ENCODE measurements at regions not wholly inside any gene's neighbourhood (a gene's known extent, or its start where the extent isn't known, plus 50 kb on each side); places are given as distances from the start of the nearest gene placed in this dataset.
"Not testable (repeated sequence)": the region's sequence is repeated elsewhere in the genome, so short reads cannot be mapped to it uniquely, and the experiment has no call there.

DNA sequence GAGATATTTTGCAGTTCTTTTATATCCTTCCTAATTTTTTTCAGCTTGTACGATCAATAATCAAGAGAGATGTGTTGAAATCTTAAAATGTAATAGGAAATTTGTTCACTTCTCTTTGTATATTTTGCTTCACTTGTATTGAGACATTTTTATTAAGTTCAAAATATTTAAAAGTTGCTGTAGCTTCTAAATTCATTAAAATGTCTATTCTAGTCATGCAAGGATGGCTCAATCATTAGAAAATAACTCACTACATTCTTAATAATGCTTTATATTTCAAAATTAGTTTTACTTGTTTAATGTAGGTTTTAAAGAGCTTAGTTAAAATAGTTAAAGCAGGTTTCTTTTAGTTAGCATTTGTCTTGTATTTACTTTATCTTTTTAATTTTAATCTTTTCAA, 308.4 kb downstream of the CYRIA start:
- no peak for DNase-seq

DNA sequence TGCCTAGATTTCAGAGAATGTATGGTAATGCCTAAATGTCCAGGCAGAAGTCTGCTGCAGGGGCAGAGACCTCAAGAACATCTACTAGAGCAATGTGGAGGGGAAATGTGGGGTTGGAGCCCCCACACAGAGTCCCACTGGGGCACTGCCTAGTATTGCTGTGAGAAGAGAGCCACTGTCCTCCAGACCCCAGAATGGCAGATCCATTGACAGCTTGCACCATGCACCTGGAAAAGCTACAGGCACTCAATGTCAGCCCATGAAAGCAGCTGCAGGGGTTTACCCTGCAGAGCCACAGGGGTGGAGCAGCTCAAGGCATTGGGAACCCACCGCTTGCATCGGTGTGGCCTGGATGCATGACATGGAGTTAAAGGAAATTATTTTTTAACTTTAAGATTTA, 314.1 kb downstream of the CYRIA start:
- DNase-seq, result no peak

DNA sequence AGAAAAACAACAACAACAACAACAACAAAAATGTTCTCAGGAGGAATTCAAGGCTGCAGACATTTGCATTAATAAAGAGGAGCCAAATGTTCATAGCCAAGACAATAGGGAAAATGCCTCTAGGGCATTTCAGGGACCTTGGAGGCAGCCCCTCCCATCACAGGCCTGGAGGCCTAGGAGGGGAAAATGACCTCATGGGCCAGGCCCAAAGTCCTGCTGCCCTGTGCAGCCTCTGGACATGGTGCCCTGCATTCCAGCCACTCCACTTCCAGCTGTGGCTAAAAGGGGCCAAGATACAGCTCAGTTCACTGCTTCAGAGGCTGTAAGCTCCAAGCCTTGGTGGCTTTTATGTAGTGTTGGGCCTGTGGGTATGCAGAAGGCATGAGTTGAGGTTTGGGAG, 314.5 kb downstream of the CYRIA start:
- DNase-seq, result no peak

DNA sequence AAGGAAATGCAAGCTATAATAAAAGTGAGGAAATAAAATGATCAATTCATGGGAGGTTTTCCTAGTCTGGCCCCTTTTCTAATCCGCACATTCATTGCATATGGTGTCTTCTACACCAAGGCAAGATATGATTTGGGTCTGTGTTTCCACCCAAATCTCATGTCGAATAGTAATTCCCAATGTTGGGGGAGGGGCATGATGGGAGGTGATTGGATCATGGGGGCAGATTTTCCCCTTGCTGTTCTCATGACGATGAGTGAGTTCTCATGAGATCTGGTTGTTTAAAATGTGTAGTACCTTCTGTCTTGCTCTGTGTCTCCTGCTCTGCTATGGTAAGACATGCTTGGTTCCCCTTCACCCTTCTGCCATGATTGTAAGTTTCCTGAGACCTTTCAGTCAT, 315.4 kb downstream of the CYRIA start:
- no peak for DNase-seq

DNA sequence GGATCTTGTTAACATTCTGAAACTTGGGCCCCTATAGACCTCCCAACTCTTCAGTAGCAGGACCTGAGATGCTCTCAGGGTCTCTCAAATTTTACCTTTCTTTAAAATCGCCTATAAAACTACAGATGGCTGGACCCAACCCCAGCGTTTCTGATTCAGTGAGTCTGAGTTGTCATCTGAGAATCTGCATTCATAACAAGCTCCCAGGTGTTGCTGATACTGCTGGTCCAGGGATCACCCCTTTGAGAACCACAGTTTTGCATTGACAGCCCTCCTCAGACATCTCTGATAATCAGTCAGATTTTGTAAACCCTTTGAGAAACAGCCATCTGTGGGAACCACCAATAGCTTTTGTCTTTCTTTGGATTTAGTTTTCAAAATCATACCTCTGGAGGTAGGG, 315.8 kb downstream of the CYRIA start:
- no peak for DNase-seq

DNA sequence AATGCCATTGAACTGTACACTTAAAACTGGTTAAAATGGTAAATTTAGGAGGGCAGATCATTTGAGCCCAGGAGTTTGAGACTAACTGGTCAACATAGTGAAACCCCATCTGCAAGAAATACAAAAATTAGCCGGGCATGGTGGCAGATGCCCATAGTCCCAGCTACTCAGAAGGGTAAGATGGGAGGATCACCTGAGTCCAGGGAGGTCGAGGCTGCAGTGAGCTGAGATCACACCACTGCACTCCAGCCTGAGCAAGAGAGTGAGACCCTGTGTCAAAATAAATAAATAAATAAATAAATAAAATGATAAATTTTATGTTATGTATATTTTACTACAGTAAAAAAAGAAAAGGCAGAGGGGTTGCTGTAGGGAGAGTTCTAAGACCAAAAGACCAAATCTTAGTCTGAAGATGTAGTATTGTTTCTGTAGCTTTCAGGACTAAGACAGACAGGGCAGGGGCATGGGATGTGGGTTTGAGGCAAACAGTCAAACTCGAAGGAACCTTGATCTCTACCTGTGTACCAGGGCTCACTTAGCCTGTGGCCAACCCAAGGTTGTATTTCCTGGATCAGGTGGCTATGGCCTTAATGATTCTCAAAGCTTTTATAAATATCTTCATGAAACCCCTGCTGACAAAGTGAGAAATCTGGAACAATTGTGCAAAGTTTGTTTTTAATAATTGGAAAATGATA, 316.7 kb downstream of the CYRIA start:
- no peak for DNase-seq

DNA sequence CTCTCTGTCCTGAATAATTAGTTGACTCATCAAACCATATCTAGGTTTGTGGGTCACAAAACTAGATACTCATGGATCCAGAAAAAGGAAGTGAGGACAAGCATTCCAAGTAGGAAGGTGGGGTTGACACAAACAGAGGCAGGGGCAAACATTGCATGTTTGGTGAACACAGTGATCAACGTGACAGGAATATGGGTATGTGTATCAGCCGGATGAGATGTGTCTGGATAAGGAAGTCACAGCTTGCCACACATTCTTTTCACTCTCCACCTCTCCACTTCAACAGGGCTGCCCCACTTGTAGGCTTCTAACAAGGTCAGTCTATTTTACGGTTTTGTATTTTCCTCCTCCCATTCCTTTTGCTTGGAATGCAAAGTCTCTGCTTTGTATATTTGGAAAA, 319.0 kb downstream of the CYRIA start:
- DNase-seq, result no peak

DNA sequence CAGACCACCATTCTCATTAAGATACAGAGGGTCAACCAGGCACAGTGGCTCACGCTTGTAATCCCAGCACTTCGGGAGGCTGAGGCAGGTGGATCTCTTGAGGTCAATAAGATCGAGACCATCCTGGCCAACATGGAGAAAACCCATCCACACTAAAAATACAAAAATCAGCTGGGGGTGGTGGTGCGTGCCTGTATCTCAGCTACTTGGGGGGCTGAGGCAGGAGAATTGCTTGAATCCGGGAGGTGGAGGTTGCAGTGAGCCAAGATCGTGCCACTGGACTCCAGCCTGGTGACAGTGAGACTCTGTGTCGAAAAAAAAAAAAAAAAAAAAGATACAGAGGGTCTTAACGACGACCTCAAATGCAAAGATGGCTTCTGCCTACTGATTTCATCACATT, 320.4 kb downstream of the CYRIA start:
- DNase-seq, result not testable (repeated sequence)

DNA sequence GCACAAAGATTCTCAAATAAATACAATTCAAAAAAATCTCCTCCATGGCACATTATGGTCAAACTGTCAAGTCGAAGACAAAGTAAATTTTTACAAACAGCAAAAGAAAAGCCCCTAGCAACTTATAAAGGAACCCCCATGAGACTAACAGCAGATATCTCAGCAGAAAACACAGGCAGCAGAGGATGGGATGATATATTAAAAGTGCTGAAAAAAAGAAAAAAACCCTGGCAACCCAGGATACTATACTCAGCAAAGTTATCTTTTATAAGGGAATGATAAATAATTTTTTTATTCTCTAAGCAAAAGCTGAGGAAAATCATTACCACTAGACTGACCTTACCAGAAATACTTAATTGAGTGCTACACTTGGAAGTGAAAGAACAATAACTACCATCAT, 326.4 kb downstream of the CYRIA start:
- no peak for DNase-seq

DNA sequence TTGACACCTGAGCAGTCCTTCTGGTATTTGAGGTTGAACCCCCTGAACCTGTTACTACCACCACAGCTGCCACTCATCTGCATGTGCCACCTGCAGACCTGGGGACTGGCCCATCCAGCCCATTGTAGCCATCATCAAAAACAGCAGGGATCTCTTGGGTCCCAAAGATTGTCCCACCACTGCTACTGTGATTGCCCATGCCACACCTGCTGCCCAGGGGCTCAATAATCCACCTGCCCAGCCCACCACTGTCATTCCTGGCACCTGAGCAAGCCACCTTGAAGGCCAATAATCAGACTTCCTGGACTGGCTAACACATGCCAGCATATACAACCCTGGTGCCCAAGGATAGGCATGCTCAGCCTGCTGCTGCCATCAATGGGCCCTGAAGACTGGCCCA, 327.6 kb downstream of the CYRIA start:
- DNase-seq, result no peak

DNA sequence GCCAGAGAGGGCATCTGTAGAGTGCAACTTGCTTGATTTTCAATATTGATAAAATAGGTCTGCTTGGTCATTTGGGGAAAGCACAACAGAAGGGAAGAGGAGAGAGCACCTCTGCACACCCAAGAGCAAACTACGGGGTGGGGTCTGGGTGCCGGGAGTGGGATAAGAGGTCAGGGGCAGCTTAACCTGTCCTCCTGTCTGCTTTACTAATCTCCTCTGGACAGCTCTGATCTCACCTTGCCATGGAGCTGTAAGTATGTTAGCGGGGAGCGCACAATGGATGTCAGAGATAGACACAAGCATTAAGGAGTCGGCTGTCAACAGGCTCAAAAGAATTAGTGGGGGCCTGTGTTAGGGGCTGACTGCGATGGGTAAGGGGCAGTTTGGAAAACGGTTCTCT, 328.7 kb downstream of the CYRIA start:
- no peak for DNase-seq

DNA sequence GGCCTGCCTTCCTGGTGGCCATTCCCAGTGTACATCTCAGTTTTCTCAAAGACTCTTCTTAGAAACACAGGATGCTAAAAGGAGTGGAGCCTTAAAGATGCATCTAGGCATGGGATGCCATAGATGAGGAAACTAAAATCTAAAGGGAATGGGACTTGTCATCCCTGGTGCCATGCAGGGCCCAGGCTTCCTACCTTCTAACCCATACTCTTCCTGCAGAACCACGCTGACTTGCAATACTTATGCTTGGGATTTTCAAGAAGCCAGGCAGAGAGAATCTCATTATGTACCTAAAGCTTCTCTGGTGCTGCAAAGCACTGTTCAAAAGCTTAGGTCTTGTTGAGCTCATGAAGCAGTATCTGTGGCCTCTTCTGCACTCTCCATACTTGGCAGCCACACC, 329.1 kb downstream of the CYRIA start:
- no peak for DNase-seq

DNA sequence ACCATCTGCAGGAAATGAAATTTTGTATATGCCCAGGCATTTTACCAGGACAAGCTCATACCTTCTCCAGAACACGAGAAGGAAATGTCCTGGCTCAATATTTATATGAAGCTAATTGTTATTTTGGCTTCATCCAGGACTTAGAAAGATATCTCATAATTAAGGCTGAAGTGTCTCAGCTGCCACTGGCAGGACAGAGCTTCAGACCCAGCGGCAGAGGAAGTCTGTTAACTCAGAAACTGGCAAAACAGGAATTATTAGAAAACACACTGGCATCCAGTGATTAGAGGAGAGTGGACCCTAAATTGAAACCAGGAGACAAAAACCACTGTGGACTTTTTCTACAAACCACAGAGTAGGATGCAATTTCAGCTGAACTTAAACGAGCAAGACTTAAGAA, 329.7 kb downstream of the CYRIA start:
- DNase-seq, result no peak

DNA sequence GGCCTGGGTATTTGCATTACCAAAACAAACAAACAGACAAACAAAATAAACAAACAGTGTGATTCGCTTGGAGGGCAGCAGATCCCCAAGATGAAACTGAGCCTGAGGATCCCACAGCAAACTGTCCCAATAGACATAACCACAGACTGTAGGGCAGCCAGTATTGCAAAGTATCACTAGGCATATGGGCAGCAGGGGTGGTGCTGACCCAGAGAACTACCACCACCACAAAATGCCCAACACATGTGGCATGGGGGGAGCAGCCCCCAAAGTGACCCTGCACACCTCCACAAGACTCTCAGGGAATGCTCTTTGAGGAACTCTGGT, 330.1 kb downstream of the CYRIA start:
- DNase-seq, result no peak

DNA sequence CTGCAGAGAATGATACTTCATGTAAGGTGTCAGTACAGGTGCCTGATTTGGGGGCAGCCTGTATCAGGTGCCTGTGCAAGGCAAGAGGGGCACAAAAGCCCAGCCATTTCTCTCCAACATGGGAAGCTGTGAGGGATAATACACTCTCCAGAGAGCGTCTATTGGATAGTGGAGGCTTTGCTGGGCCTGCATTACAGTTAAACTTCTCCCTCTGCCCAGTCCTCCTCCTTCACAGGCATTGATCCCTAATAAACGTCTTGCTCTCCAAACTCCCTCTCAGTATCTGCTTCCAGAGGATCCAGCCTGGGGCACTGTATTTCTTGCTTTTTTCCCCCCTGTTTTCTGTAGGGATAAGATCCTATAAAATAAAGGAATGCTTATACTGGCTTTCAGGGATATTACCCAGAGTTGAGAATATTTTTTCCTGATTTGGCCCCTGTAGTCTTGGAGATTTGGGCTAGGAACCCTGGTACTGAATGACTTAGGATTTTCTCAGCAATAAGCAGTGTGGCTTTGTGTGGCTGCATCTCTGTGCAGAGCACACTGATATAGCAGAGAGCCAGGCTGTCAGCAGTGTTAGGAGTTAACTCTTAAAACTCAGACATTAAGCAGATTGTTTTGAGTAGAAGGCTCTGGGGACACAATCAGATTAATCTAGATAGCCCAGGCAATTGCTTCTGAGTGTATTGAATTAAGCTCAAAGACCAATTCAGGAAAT, 330.6 kb downstream of the CYRIA start:
- no peak for DNase-seq

DNA sequence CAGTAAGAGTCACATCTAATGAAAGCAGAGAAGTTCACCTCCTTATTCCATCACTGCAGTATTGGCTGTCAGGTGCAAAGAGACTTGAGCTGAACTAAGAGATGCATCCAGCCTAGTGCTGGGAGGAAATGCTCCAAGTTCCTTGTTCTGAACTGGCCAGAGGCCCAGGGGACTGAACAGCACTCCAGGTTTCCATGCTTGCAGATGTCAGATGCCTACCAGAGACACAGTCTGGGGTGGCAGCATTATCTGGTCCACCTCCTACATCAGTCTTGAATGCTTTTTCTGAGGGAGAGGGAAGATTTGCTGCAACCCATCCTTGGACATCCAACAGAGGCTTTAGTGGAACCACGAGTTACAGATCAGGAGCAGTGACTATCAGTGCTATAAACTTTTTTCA, 331.3 kb downstream of the CYRIA start:
- DNase-seq, result no peak

DNA sequence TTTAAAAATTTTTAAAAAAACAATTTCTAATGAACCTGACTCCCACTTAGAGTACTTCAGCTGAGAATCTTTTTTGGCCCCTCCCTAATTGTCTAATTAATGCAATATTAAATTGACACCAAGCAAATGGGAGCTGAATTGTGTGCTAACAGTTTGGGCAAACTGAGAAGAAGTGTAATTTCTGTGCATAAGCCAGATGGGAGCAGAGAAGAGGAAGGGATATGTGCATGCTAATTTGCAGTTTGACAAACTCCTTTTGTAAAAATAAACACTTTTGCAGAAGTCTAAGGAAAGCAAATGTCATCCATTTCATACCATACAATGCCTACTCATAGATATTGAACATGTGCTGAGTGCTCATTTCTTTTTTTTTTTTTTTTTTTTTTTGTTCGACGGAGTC, 332.0 kb downstream of the CYRIA start:
- DNase-seq, result no peak

DNA sequence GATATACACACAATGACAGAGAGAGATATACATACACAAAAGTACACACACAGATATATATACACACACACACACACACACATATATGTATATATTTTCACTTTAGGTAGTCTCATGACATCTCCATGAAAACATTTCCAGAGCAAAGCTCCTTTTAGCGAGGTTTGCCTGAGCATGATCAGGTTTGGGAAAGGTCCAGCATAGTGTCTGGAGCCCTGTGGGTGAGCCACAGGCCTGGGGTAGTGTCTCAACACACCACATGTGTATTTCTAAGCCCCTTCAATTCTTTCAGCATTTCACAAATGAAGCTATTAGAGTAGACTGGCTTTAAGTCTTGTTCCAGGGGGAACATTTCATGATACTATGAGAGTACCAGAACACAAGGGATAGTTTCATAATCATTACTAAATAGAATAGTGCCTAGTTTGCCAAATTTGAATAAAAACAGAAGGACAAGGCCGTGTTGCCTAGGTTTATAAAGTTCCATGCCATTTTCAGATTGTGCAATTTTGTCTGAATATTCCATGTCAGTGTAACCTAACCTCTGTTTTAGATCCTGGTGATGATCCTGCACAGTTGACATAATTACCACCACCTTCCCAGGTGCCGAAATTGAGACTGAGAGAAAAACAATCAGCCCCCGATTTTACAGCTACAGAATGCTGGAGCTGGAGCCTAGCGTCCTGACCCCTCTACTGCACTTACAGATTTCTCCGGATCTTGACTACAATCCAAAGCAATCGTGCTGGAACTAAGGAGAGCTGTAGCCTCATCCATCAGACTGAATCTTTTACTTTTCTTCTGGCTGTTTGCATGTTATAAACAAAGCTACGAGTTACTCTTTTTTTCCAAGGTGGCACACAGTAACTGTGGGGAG, 332.7 kb downstream of the CYRIA start:
- no peak for DNase-seq

DNA sequence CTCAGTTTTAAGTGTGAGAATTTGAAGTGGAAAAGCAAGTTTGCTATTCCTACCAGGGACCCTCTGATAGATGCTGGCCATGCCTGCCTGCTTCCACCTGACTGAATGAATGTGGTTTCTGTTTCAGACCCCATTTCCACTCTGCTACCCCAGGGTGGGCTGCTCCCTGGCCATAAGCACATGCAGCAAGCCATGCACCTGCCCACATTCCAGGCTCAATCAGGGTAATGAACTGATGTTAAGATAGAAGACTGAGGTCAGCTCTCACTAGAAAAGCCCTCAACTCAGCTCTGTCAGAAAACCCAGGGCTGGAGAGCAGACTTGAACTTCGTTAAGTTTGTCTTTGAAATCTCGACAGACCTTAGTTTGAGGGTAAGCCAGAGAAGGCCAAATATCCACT, 333.9 kb downstream of the CYRIA start:
- no peak for DNase-seq

DNA sequence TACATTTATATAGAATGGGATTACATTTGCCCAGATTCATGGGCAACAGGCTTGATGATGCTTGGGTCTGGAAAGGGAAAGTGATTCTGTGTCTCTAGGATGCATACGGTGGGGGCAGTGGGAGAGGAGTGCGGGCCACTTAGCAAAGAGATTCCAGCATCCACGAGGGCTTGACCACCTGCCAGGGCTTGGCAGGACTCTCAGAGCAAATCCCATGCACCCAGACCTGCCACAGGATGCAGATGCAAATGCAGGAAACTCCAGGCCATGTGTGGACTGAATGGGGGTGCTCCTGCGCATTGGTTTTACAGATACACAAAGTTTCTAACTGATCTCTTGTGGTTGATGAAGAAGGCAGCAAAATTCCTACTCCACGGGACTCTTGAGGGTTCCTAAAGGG, 334.7 kb downstream of the CYRIA start:
- no peak for DNase-seq

DNA sequence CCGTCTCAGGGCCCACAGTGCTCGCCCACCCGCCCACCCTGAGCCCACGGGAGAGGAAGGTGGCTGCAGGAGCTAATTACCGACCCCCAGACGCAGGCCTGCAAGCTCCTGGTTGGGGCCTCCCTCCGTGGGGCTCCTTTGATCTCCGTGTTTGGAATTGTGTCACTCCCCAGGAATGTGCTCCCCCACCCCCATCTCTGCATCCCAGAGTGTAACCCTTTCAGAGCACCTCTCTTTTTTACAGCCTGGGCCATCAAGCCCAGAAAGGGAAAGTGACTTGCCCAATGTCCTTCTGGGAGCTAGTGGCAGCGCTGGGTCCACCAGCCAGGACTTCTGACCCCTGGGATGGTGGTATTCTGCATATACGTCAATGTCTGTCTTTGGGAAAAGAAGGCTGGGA, 335.1 kb downstream of the CYRIA start:
- no peak for DNase-seq

DNA sequence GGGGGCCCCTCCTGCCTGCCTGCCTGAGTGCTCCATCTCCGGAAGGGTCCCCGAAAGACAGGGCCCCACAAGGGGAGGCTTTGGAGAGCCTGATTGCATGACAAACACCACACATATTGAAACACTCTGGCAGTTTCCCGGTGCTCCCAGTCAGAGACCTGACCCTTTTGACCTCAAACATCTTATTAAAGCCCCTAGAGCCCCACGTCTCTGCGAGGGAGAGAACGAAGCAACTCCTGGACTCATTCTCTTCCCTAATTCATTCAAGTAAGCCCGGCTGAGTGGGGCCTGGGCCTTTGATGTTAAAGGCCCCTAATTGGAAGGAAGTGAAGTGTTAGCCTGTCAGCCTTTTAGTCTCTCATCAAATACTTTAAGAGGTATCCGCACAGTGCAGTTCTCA, 335.6 kb downstream of the CYRIA start:
- DNase-seq, result no peak

DNA sequence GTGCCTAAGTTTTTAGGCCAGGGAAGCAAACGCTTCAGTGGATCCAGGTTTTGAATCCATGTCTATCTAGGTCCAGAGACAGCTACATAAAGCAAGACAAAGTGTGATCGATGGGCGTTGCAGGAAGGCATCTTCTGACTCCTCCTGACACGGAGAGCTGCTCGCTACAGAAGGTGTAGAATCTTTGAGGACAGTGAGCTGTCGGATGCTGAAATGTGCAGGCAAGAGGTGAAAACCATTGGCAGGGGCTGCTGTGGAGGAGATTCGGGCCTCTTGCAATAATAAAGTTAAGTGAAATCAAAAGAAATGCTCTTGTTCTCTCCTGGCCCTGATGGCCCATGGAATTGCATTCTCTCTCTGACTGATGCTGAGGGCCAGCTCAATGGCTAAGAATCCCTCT, 336.2 kb downstream of the CYRIA start:
- no peak for DNase-seq

DNA sequence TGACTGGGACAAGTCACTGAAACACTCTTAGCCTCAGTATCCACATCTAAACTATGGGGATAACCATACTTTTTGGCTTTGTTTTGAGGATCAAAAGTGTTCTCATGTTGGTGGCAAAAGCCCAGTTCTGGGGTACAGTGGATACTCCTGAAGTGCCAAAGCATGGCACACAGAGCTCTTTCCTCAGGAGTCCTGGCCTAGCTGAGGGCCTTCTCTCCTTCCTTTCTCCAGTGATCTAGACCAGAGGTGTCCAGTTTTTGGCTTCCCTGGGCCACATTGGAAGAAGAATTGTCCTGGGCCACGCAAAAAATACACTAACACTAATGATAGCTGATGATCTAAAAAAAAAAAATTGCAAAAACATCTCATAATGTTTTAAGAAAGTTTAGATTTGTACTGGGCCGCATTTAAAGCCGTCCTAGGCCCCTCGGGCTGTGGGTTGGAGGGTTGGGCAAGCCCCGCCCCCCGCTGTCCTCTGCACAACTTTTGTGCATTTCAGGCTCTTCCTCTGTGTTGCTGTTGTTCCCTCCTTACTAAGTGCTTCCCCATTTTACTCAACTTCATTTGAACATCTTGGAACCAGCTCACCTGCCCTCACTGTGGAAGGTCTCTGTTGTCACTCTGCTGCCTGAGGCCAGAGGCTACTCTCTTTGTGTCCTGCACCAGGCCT, 337.0 kb downstream of the CYRIA start:
- DNase-seq, result no peak

All from stimulated activated CD4-positive, alpha-beta T cell treated with anti-CD3 and anti-CD28 coated beads, Interleukin-12 subunit alpha, Interleukin-12 subunit beta, amount 100 ng/mL, for 4 hours (primary cell).